ENCODE measurements at regions not wholly inside any gene's neighbourhood (a gene's known extent, or its start where the extent isn't known, plus 50 kb on each side); places are given as distances from the start of the nearest gene placed in this dataset.

DNA sequence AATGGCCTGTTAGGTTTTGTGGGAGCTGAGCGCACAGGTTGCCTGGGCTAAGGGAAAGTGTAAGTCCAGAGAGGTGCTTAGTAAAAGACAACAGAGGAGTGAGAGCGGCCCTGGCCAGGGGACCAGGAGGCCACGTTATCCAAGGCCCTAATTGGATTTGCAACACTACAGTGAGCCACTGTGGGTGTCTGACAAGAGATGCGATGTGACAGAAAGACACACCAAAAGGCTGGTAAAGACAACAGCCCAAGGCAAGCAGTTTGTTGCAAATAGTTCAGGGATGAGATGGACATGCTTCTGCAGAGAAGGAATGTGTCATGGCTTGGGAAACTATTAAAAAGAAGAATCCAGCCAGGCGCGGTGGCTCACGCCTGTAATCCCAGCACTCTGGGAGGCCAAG, 162.7 kb upstream of the KIT start:
- no peak for DNase-seq (ENCODE audit: low spot score)

DNA sequence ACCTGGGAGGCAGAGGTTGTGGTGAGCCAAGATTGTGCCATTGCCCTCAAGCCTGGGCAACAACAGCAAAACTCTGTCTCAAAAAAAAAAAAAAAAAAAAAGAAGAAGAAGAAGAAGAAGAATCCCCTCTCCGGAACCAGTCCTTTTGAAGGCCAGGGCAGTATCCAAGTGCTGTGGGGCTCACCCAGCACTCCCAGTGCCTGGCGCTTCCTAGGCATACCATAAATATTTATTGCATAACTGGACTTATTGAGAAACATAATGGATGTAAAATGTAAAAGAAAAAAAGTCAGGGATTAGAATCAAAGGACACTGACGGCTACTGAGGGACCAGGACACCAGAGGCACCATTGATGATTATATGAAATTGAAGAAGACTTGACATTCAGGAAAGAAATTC, 162.1 kb upstream of the KIT start:
- DNase-seq (ENCODE audit: low spot score), result no peak

DNA sequence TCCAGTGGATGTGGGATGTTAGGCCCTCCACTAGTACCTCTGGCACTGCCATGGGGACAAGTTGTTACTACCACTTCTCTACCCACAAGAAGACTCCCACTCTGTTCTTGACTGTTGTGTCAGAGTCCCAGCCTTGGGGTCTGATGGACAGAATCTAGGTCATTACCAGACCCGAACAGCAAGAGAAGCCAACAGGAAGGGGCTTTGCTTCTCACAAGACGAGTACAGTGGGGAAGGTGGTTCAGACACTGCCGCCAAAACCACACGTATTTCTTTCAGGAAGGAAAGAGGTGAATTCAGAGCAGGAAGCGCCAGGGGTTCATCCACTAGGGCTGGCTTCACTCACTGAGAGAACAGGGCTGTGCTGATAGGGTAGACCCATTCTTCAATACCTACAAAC, 161.3 kb upstream of the KIT start:
- no peak for DNase-seq (ENCODE audit: low spot score)

DNA sequence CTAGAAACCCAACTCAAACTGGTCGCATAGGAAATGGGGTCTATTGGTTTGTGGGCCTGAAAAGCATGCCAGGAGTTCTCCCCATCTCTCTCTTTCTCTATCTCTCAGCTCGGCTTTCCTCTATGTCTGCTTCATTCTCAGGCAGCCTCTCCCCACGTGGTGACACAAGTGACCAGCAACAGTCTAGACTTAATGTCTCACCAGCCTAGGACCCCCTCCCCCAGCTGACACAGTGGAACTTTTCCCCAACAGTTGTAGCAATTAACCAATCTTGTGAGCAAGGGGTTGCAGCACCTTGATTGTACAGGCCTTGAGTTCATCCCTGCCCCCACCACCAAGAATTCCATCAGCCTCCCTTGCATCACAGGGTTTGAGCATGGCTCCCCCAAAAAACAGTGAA, 159.8 kb upstream of the KIT start:
- DNase-seq (ENCODE audit: low spot score), result no peak

DNA sequence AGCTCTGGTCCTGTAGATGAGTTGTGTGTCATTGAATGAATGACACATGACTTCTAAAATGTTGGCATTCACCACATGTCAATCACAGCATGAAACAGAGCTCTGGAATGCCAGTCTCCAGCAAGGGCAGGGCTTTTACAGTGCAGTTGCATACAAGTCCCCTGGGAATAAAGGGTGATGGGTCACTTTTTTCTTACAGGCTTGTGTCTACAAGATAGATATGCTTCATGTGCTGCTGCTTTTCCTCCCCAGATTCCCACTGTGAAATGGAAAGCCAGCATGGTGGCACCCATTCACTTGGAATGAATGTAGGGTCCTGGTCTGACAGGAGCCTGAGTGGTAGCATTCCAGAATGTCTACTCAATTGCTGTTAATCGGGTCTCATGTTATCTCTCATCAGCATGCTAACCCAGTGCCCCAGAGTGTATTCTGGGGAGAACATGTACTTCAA, 159.1 kb upstream of the KIT start:
- DNase-seq (ENCODE audit: low spot score), result no peak

DNA sequence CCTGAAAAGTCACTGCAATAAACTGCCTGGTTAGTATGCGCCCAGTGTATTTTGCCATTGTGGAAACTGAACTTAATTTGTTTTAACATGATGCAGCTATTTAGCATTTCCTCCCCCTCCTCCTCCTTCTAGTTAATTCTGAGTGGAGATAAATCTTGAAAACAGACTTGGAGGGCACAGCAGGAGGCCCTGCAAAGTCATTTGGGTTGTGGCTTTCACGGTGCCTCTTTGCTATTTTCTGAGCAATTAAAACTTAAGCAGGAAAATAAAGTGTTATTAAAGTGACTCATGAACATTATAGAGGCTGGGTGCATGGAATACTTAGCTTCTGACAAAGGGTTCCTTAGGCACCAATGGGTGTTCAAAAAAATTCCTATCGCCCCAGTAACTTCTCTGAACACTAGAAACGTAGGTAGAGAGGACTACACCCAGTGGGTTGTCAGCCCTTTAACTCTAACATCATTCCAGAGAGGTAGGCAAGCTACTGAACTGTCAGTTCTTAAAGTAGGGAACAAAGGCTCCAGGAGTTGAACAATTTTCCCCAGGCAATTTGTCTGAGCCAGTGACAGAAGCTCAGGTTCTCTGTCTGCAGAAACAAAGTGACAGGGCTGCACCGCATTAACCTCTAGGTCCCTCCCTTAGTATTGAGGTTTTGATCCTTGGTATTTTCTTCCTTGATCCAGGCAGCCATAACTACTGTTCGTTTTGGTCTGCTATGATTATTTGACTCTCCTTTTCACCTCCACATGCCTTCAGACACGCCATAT, 158.3 kb upstream of the KIT start:
- DNase-seq (ENCODE audit: low spot score), result no peak

DNA sequence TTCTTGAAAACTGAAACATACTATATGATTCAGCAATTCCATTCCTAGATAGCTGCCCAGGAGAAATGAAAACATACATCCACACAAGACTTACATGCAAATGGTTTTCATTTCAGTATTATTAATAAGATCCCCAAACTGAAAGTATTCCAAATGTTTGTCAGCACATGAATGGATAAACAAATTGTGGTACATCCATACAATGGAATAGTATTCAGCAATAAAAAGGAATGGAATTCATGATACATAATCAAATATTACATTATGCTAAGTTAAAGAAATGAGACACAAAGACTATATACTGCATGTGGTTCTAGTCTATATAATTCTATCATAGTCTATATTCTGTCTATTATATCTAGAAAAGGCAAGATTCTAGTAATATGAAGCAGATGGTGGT, 152.4 kb upstream of the KIT start:
- no peak for DNase-seq (ENCODE audit: low spot score)

DNA sequence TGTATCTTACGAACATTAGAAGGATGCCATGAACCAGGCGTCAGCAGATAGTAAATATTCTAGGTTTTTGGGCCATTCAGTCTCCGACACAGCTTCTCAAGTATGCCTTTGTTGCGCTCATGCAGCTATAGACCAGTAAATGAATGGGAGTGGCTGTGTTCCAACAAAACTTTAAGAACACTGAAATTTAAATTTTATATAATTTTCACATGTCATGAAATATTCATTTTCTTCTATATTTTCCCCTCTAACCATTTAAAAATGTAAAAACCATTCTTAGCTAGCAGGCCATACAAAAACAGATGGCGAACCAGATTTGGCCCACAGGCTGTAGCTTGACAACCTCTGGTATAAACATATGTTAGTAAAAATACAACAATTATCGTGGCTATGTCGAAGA, 151.8 kb upstream of the KIT start:
- DNase-seq (ENCODE audit: low spot score), result no peak

DNA sequence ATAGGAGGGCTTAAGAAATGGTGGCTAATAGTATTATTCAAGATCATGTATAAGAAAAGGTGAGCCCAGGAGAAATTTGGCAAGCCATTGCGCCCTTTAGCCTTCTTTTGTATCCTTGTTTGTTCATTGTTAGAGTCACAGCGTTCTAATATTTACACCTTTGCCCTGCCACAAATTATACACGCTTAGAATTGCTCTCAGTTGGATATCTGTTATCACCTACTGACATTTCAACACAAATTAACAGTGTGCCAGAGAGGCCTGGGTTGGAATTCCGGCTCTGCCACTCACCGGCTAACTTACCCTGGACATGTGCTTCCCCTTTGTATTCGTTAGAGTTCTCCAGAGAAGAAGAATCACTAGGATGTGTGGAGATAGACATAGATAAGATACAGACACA, 148.7 kb upstream of the KIT start:
- no peak for DNase-seq (ENCODE audit: low spot score)

DNA sequence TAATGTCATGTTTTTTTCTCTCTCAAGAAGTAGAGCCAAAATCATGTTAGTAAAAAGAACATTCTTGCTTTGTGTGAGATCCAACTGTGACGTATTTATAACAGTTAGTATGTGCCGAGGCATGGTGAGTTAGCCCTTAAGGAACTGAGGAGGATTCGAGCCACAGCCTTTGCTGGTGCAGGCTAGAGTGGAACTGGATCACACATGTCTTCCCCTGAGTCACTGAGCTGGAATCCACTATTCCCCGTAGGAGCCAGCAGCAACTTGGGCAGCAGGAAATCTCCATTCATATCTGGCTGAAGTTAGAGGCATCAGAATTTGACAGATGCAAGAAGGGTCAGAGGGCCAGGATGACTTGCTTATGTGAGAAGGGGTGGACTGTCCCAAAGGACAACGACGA, 144.6 kb upstream of the KIT start:
- DNase-seq (ENCODE audit: low spot score), result no peak

DNA sequence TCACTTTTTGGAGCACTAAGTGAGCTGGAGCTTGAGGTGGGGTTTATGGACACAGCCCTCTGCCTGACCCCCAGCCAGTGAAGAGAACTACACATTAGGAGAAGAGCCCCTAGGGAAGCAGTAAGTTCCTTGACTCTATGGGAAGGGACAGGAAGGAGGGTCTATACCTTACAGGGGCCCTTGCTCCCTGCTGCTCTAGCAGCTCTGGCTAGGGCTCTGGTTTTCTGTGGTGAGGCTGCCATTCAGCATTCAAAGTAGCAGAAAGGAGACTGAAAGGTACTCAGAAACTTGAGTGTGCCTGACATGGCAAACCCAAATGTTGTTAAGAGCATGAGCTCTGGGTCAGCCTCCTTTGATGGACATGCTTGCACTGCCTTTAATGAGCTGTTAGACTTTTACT, 144.0 kb upstream of the KIT start:
- no peak for DNase-seq (ENCODE audit: low spot score)

DNA sequence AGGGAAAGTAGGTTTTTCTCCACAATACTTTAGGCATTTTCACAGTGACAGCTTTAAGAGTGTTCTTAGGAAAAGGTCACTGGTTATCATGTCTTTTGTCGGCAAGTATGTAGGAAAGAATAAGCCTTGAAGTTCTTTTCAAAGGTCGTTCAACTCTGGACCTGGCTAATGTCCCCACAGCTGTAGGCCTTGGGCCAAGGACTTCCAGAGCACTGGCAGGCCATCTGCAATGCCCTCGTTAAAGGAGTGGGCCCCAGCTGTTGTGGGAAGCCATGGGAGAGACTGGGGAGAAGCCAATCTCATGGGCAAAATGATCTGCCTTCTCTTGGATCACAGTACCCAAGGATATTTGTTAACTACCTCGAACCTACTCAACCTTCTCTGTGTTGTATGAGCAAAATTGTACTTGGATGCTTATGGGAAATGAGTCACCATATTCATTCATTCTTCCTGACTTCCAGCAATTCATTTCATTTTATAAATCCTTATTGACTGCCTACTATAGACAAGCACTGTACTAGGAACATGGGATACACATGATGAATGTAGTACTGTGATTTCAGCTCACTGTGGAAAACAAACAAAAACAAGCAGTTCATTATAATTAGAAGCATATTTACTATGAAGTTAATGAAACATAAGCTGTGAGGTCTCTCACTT, 141.1 kb upstream of the KIT start:
- no peak for DNase-seq (ENCODE audit: low spot score)

DNA sequence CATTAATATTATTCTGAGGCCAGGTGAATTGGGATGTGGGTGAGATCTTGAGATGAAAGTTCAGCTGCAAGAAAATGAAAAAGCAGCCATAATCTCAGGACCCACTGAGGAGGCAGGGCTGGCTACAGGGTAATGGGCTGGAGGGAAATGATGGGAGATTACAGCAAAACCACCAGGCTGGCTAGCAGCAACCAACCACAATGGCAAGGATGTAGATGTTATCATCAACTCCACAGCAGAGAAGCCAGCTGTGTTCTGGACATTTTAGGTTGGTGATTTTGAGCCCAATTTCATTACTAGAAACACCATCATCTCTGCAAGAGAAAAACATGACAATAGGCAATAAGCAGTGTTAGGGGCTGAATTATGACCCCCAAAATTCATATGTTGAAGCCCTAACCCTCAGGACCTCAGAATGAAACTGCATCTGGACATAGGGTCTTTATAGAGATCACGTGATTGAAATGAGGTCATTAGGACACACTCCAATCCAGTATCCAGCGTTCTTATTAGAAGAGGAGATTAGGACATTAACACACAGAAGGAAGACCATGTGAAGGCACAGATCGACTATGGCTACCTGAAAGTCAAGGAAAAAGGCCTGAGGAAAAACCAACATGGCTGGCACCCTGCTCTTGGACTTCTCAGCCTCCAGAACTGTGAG, 139.8 kb upstream of the KIT start:
- no peak for DNase-seq (ENCODE audit: low spot score)

DNA sequence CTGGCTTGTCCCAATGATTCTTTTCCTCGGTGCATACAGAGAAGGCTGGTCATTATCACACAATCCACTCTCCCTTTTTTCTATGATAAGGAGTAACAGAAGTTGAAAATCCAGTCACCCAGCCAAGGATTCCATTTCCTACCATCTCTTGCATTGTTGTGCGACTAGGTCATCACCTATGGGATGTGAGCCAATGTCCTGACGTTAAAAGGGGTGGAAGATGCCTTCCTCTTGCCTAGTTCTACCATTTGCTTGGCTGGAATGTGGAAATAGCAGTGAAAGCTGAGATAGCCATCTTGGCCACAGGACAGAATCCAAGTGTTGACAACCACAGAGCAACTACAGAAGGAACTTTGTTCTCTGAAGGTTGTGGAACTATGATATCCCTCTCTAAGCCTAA, 132.2 kb upstream of the KIT start:
- DNase-seq (ENCODE audit: low spot score), result no peak

DNA sequence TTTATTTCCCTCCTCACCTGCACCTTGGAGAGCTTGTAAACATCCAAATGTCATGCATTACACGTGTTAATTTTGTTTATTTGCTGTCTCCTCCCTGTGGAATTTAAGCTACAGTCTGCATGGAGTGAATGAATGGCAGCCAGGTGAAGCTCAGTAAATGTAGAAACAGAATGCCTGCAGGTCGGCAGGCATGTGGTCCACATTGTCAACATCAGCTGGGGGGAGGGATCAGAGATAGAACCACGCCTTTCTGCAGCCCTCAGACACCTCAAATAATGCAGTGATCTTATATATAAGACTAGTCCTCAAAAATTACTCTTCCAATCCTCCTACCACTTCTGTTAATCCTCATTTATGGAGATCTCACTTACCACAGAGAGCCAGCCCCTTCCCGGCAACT, 131.2 kb upstream of the KIT start:
- no peak for DNase-seq (ENCODE audit: low spot score)

DNA sequence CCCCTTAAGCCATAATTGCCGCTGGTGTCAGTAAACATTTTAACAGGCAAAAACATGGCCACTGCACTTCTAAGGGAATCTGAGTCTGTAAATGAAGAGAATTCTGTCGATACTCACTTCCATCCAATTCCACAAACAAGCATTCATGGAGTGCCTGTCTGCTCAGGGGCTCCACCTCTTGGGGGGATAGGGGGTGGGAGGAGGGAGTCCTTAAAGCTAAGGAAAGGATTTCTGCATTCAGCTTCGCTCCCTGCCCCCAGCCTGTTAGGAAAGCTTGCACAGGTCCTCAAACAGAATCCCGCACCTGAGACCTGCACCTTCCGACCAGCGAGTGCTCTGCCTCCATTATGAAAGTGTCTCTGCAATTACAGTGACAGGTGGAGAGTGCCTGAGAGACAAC, 130.2 kb upstream of the KIT start:
- DNase-seq (ENCODE audit: low spot score), result no peak

DNA sequence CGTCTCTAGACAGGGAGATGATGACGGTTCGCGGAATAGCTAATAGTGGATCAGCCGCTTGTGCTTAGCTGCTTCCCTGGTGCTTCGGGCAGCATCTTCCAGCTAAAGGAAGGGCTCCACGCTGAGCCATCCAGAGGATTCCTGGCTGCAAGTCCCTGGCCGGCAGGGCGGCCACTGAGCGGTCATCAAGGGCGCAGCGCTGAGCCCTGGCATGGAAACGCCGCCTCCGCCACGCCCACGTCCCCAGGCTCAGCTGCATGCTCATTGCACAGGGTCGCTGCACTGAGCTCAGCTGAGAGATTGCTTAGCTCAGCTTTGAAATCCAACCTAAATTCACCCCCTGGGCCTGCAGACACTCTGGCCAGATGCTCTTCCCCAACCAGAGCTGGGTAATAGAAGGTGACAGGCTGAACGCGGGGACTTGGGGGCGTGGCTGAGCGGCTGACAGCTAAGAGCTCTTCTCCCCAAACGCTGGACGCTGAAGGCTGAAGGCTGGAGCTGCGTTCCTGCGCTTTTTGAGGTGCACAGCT, 118.2 kb upstream of the KIT start:
- peak; percentile 70 for DNase-seq (ENCODE audit: low spot score)

DNA sequence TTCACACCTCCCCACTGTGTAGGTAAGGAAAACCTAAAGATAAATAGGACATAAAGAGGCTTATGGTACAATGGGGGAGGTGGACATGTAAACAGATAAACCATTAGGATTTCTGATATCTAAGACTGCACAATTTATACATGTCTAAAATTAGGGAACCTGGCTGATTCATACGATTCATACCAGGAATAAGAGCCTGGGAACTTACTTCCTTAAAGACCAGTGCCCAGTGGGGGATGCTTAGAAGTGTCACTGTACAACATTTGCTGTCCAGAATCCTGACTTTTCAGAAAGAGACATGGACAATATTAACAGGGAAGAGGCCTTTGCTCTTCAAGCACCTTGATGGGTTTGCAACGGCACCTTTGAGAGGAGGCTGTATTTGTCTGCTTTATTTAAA, 116.8 kb upstream of the KIT start:
- no peak for DNase-seq (ENCODE audit: low spot score)

DNA sequence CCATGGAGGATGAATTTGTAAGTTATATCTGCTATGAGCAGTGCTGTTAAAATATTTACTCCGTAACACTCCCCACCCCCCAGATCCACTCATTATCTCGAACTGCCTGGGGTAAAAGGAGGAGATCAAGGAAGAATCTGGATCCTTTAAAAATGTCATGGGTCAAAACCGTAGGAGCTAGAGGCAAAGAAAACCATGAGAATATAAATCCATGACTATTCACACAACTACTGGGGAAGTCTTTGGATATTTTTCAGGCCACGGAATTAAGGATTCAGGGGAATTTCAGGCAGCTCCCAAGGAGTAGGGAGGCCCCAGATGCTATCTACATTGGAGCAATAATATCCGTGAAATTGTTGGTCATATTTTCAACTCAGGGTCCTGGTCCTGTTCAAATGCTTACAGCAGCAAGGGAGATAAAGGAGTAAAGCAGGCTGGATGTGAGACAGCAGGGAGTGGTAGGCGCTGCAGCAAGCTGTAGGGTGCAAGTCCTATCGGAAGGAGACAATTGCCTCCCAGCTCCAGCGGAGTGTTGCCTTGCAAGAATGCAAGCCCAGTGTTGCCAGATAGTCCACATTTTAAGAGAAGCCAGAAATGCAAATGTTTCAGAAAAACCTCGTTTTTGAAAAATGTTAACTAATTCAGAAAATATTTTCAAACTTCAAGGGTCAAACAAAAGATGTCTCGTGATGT, 116.2 kb upstream of the KIT start:
- no peak for DNase-seq (ENCODE audit: low spot score)

DNA sequence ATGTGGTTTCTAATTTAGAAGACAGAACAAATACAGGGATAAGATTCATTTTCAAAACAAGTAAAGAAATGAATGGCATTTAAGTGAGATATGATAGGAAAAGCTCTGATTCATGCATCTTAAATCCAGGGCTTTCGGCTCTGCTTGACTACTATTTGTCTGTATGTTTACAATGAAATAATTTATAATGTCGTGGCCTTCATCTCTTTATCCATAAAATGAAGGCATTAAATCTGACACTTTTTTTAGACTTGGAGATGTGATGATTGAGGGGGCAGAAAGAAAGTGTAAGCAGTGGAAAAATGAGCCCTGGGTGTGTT, 115.7 kb upstream of the KIT start:
- DNase-seq (ENCODE audit: low spot score), result no peak

DNA sequence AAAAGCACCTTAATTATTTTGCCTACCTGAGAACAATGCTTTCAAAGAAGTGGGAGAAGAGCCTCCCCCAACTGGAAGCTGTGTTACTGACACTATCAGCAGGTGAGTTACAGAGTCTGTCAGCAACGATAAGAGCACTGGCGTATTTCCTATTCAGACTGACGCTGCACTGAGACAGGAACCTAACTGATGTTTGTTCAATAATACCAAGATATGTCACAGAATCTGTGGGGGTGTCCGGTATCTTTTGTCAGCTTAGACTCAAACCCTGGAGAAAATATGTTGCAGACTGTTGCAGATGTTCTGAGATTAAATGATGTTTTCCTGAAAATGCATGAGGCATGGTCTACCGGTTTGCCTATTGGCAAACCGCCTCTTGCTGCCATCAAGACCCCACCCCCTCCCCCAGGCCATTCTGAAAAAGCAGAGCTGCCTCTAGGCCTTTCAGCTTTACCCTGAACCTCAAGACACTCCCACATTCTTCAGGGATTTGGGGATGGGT, 115.2 kb upstream of the KIT start:
- DNase-seq (ENCODE audit: low spot score), result no peak

DNA sequence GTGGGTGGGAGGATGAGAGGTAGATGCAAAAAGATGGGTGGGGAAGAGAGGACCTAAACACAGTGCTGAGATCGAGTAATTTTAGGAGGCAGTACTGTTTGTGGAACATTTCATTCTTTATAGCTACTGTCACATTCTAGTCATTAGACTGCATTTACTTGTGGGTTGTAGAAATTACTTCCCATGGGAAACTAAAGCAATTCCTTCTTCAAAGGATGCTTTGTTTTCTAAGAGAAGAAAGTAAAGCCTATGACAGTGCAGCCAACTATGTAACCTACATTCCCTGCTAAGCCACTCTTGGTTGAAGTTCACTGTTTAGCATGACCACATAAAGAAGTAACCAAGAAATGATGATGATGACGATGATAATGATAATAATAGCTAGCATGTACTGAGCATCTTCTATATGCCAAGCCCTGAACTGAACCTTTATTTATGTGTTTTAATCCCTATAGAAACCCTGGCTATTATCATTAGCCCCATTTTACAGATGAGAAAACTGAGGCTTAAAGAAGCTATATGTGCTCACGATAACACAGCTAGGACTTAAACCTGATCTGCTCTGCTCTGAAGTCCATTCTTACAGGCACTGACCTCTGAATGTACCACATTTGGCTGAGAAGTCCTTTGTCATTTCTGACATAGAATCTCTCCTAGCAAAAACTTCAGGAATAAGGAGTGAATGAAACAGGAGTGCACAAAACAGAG, 114.5 kb upstream of the KIT start:
- no peak for DNase-seq (ENCODE audit: low spot score)

All from left forelimb (tissue), 1 donor.